H1 (cell line): ENCODE measurements at regions not wholly inside any gene's neighbourhood (a gene's known extent, or its start where the extent isn't known, plus 50 kb on each side); places are given as distances from the start of the nearest gene placed in this dataset.

Experiments used
- BACH1 ChIP-seq: IDR thresholded peaks from 2 replicates; pipeline ENCODE4 v1.6.1; 2012; ENCODE audit warnings: low read length, improper control_type of control experiment
- BCL11A ChIP-seq, 2 experiments: IDR thresholded peaks; one replicate each; pipeline ENCODE4 v1.6.1; 2011; ENCODE audit warnings: low read depth in 2 of 2, low read length in 2 of 2, mild to moderate bottlenecking in 2 of 2
- CBX5 ChIP-seq: fragments of 300-800, 300-1000 bp; sonication (generic); IDR thresholded peaks from 2 replicates; pipeline ENCODE4 v1.7.1; 2016; ENCODE audit warnings: antibody characterized with exemption, low read length, low read depth
- GABPA ChIP-seq: IDR thresholded peaks from 2 replicates; pipeline ENCODE4 v1.6.1; 2011; ENCODE audit warnings: mild to moderate bottlenecking, low read length, moderate library complexity, borderline replicate concordance; ENCODE audit not compliant: insufficient read depth
- HDAC6 ChIP-seq: IDR thresholded peaks from one replicate; pipeline ENCODE4 v1.7.1; 2012; ENCODE audit warnings: low read depth, mild to moderate bottlenecking, inconsistent platforms, low read length, moderate library complexity
- JUN ChIP-seq: IDR thresholded peaks from 2 replicates; pipeline ENCODE4 v1.6.1; 2011; ENCODE audit warnings: low read depth, mild to moderate bottlenecking, improper control_type of control experiment, low read length
- MAX ChIP-seq: IDR thresholded peaks from 2 replicates; pipeline ENCODE4 v1.6.1; 2012; ENCODE audit warnings: inconsistent platforms
- POLR2A ChIP-seq, 2 experiments: IDR thresholded peaks; 1 replicate in 1 of 2; 2 replicates in 1 of 2; pipeline ENCODE4 v1.6.1; 2011; ENCODE audit warnings: low read depth in 2 of 2, low read length in 2 of 2, mild to moderate bottlenecking in 2 of 2; ENCODE audit errors: control extremely low read depth in 1 of 2
- SIRT6 ChIP-seq: IDR thresholded peaks from one replicate; pipeline ENCODE4 v1.7.1; 2012; ENCODE audit warnings: low read length, inconsistent platforms
- SRF ChIP-seq: IDR thresholded peaks from 2 replicates; pipeline ENCODE4 v1.6.1; 2011; ENCODE audit warnings: mild to moderate bottlenecking, low read depth, low read length, moderate library complexity

GRCh38 chr12:28620281-28620680 is 430.0 kb downstream of the CCDC91 start (continued):
- TF ChIP-seq POLR2A (IDR thresholded peaks at IDR 0.05; ENCODE audit: control extremely low read depth in 1 of 2, low read depth in 2 of 2, low read length in 2 of 2) = no peak
- TF ChIP-seq BACH1 = no peak
- no peak for TF ChIP-seq HDAC6
- TF ChIP-seq JUN = no peak
- TF ChIP-seq BCL11A (IDR thresholded peaks at IDR 0.05; ENCODE audit: low read depth in 2 of 2, low read length in 2 of 2) = no peak
- no peak for TF ChIP-seq MAX
- no peak for TF ChIP-seq CBX5
- no peak for TF ChIP-seq GABPA
- no peak for TF ChIP-seq SRF
- no peak for TF ChIP-seq SIRT6
